Endothelial cell of hepatic sinusoid (primary cell): ENCODE measurements at regions not wholly inside any gene's neighbourhood (a gene's known extent, or its start where the extent isn't known, plus 50 kb on each side); places are given as distances from the start of the nearest gene placed in this dataset.

ENCODE experiments used
- in situ Hi-C: cut with HindIII; loops from 2 replicates; pipeline ENCODE4 v1.10.0; 2017; ENCODE audit warnings: low sequenced_read_pairs

DNA sequence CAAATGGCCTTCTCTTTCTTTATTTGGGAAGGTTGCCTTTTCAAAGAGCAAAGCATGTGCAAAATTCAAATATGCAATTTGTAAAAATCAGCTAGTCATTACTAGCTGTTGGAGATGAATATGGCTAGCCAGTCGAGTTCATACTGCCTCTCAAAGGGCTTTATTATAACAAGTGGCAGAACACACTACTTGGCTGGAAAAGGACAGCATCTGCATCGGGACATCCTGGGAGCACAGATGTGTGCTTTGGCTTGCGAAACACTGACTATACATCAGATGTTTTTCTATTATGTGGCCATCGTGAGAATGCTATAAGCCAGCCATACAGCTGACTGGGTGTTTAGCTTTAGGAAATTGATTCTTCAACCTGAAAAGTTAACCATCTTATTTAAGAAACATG, 424.2 kb downstream of the KCTD12 start:
- in situ Hi-C loops: loop anchor here (25.0 kb wide), 1 partner anchor 575 kb away; no protein-coding TSS in a partner anchor

DNA sequence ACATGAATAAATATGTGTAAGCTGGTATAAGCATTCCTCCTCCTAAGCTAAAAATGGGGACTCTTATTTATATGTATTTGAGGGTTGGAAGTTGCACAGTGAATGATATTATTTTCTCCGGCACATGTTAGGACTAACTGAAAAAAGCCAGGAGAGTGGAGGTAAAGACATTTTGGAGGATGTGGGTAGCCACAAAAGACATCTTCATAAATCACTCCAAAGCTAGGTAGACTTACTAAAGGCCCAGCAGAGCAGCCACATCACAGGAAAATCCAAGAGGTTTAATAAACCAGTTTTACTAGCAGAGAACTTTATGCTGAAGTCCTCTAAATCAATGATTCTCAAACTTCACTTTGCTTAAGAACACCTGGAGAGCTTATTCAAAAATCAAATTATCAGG, 424.7 kb downstream of the KCTD12 start:
- in situ Hi-C loops: loop anchor here (25.0 kb wide), 1 partner anchor 574 kb away; no protein-coding TSS in a partner anchor

DNA sequence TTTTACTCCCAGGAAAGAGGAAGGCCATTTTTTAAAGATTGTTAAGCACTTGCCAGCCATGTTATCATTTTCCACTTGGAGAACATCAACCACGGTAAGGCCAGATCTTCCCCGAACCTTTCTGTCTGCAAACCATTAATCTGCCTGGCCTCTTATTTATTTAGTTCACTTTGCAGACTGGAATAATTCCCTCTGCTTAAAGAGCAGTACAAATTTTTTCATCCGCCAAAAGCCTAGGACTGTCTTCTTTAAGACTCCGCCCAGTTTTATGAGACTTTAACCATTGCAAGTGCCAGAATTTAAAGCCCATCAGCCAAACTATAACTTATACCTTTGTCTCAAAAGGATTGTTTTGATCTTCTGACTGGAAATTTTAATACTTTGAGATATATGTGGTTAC, 426.3 kb downstream of the KCTD12 start:
- in situ Hi-C loops: loop anchor here (25.0 kb wide), 1 partner anchor 573 kb away; no protein-coding TSS in a partner anchor

GRCh38 chr13:76455960-76456359, 430.2 kb downstream of the KCTD12 start:
- in situ Hi-C loops: loop anchor here (25.0 kb wide), 1 partner anchor 569 kb away; no protein-coding TSS in a partner anchor

GRCh38 chr13:76454991-76455390, 431.2 kb downstream of the KCTD12 start:
- in situ Hi-C loops: loop anchor here (25.0 kb wide), 1 partner anchor 568 kb away; no protein-coding TSS in a partner anchor

DNA sequence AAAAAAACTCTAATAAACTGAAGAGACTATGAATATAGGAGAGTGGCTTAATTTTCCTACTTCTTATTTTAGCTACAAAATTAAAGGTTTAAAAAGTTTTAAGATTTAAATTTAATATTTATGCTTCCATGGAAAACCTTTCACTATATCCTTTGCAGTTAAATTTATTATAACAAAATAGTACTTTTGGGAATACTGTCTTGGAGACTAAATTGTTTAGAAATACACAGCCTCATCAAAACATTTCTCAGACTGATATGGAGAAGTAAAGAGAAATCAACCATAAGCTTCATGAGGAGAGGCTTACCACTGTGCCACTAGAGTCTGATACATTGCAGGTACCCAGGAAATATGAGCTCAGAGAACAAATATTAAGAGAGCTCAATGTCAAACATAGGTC, 436.5 kb downstream of the KCTD12 start:
- in situ Hi-C loops: loop anchor here (25.0 kb wide), 1 partner anchor 562 kb away; no protein-coding TSS in a partner anchor

DNA sequence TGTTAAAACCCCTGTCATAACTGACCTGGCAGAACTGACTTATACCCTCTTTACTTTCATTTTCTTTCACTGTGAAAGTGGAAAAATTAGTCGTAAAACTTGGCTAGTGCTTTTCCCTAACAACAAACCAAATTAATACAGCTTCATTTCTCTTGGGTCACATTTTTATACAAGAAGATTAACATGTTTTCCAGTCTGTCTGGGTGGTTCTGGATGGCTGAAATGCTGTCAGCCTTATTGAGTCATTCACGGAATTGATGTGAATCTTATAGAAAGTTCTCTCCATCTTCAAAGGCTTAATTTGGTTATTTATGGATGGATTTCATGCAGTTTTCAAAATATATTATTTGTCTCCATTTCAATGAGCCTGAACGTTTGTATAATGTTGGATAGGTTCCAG, 440.0 kb downstream of the KCTD12 start:
- in situ Hi-C loops: no loop called here

GRCh38 chr13:76440568-76440967, 445.6 kb downstream of the KCTD12 start:
- in situ Hi-C loops: no loop called here

DNA sequence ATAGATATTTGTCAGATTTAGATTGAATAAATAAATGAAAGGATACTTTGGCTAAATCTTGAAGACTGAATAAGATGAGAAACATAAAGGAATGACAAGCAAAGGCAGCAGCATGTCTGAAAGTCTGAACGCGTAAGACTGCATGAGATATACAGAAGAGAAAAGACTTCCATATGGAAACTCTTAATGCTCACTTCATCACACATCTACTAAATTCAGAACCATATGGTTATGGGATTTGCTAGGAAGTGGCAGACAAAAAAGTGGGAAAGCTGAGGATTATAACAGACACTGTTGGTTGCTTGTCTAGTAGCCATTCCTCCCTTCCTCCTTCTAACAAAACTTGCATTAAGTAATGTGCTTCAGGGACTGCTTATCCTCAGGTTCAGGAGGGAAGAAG, 446.7 kb downstream of the KCTD12 start:
- in situ Hi-C loops: no loop called here

DNA sequence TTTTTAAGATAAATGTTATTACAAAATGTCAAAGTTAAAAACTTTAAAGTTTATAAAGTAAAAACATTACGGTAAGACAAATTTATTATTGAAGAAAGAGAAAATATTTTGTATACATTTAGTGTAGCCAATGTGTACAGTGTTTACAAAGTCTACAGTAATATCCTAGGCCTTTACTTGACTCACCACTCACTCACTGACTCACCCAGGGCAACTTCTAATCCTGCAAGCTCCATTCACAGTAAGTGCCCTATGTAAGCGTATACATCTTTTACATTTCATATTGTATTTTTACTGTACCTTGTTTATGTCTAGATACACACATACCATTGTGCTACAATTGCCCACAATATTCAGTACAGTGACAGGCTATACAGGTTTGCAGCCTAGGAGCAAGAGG, 448.2 kb downstream of the KCTD12 start:
- in situ Hi-C loops: no loop called here

DNA sequence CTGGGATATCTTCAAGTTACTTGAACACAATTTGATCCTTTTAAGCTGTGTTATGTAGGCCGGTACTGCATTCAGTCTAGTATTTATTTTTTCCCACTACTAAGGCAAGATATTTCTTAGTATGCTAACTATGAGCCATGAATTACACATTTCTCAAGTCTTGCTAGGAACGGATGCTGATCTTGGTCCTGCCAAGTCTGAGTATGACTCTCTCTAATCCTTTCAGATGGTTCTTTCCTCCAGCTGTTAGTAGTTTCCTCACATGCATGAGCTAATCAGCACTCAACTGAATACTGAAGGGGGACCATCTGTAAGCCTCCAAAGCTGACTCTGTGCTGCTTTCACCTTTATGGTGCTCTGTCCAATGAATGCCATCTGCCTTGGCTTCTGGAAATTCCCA, 460.3 kb downstream of the KCTD12 start:
- in situ Hi-C loops: no loop called here

- in situ Hi-C loops: no loop called here
These were observed 465.2 kb downstream of the KCTD12 start for GRCh38 chr13:76421011-76421410.

DNA sequence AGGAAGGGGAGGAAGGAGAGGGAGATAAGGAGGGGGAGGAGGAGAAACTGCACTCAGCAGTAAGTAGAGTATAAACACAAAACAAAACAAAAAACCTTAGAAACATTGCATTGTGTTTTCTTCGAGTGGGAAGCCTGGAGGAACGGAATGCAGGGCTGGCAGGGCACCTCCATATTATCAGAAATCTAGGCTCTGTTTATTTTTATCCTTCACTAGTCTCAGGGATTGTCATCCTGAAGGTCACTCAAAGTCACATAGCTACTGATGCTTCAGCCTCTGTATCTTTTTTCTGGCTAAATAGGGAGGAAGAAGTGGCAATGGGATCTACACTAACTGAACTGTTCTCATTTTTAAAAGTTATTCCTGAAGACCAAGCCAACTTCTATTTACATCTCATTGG, 467.8 kb downstream of the KCTD12 start:
- in situ Hi-C loops: no loop called here

- in situ Hi-C loops: no loop called here
These were observed 471.9 kb downstream of the KCTD12 start for GRCh38 chr13:76414320-76414719.

DNA sequence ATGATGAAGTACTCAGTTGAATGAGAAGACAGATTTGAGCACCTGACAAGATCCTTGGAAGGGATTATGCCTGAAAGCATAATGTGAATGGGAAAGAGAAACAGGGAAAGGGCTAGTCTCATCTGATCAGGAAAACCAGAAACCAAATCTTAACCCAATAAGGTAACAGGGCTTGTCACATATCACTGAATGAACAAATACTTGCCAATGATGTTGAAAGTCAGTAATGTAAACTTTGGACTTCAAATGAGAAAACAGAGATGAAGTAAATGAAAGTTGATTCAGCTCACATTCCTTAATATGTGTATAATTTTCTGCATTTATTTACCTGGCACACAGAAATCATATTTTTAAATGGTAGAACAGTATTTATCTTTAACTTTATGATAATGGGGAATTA, 480.0 kb downstream of the KCTD12 start:
- in situ Hi-C loops: no loop called here

DNA sequence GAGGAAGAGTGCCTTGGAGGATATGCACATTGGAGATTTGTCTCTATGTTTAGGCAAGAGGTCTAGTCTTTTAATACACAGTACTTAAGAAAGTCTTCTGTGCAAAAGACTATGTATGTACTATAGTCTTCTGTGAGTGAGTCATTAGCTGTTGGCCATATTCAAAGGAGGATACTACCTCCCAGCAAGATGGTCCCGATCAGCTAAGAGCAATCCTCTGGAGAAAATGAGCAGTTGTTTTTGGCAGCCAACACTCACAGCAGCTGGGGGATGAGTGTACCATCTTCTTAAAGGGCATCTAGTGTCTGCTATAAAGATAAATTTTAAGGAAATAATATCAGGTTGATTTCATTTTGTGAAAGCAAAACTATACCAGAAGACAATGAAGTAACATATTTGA, 487.8 kb downstream of the KCTD12 start:
- in situ Hi-C loops: no loop called here

DNA sequence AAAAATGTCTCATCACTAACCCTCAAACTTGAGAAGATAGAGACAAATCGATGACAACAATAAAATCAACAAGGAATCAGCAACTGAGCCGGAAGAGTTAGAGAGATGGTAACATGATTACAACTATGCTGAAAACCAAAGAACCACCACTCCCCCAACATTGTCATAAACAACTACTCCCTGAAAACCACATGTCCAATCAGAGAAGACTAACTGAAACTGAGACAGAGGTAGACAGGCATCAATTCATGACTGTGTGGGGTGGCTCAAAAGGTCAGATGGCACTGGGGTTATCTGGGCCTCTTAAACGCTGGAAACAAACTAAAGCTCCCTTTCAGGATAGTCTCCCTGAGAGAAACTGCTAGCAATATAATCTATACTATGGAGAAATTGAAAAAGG, 488.8 kb downstream of the KCTD12 start:
- in situ Hi-C loops: no loop called here

DNA sequence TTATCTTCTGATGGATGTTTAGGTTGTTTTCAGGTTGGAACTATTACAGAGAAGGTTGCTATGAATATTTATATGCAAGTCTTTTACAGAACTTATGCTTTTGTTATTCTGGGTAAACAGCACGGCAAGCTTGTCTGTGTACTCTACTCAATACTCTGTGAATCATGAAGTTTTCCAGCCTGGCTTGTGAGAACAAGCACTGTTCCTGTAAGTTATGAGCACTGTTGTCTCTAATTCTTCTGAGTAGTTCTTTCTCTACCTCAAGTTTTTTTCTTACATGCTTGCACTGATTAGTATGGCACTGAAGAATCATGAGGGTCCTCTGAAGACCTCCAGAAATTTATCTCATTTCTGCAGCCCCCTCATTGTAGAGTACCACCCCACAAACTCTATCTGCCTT, 496.9 kb downstream of the KCTD12 start:
- in situ Hi-C loops: no loop called here

- in situ Hi-C loops: no loop called here
These were observed 498.6 kb downstream of the KCTD12 start for GRCh38 chr13:76387566-76387965.

DNA sequence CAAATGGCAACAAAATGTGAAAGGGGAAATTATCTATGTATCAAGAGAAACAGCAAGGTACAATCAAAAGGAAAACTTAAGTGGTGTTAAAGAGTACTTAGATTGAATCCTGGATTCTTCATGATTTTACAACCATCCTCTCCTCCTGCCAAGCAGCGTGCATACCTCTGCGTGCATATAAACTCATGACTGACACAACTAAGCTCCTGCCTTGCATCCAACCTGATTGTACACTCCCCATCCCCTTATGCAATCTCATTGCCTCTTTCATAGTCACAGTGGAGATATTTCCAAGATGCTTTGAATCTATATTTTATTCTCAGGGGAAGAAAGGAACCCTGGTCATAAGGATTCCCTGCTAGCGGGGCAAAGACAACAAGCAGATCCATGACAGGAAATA, 499.9 kb downstream of the KCTD12 start:
- in situ Hi-C loops: no loop called here

DNA sequence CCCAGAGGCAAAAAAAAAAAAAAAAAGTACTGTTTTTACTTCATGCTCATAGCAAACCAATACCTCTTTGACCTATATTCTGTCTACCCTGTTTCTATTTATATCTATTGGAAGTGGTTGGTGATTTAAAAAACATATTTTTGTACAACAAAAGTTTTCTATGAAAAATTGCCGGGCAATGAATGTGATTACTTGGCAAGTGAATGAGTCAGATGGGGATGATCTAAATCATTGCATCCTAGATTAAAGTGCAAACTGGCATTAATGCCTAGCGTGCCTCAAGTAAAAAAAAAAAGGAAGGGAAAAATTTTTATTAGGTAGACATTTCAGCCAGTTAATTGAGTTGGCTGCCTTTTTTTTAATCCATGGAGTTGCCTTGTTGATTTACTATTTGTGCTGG, 500.6 kb downstream of the KCTD12 start:
- in situ Hi-C loops: no loop called here

GRCh38 chr13:76383676-76384461, 502.3 kb downstream of the KCTD12 start:
- in situ Hi-C loops: no loop called here
